ENCODE measurements at regions not wholly inside any gene's neighbourhood (a gene's known extent, or its start where the extent isn't known, plus 50 kb on each side); places are given as distances from the start of the nearest gene placed in this dataset.
A peak's percentile ranks its signal among the peaks of the same experiment; 100 is the strongest.

DNA sequence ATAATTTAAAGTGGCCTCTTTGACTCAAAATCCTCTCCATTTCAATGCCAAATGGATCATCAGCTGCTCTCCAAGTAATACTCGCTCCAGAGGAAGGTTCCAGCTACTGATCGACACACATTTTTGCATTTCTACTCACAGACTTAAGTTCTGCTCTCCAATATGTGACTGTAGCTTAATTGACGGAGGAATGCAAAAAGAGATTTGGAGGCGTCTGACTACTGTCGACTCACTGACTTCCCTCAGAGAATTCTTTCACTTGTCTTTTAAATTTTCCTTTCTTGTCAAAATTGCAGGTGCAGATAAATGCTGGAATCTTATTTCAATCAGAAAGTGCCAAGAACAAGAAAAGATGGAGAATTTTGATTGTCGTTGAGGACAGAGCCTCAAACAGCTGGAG, 84.1 kb upstream of the PAPOLG start:
- ATAC-seq (no peak), DNase-seq (no peak)
- Histone ChIP-seq H3K27me3 (ENCODE audit: control insufficient read depth in 2 of 2, insufficient read depth in 2 of 2, low read length in 2 of 2) (no peaks in the 10 kb centered on the region), H3K9me3 (ENCODE audit: control insufficient read depth in 2 of 3, low read length in 3 of 3) (no peaks in the 10 kb centered on the region), H3K4me1 (ENCODE audit: control insufficient read depth in 2 of 2, insufficient read depth in 2 of 2, low read length in 2 of 2) (peaks cover 0 to 6% of the 10 kb centered on the region in 2 donors), H3K36me3 (ENCODE audit: control insufficient read depth in 2 of 3, insufficient read depth in 3 of 3, low read length in 3 of 3) (no peaks in the 10 kb centered on the region), H3K27ac (ENCODE audit: low read depth, low read length) (no peak overlapping the region), H3K4me3 (ENCODE audit: low read length) (no peak overlapping the region)
- Mint-ChIP-seq H3K9me3 (no peaks in the 10 kb centered on the region), H3K4me3 (no peak overlapping the region), H3K27me3 (peaks cover 0 to 12% (median 0%) of the 10 kb centered on the region in 5 donors), H3K36me3 (no peaks in the 10 kb centered on the region), H3K4me1 (peaks cover 0 to 4% (median 0%) of the 10 kb centered on the region in 7 donors), H3K27ac (no peak overlapping the region)
- ChIA-PET POLR2A (no interaction called here), CTCF (interaction anchor here (1.2 to 1.5 kb wide), 2 partner anchors 9 to 26 kb away, joined by 4 to 6 read pairs; no protein-coding TSS in a partner anchor)
- intact Hi-C loops (cut with micrococcal nuclease) = no loop called here

DNA sequence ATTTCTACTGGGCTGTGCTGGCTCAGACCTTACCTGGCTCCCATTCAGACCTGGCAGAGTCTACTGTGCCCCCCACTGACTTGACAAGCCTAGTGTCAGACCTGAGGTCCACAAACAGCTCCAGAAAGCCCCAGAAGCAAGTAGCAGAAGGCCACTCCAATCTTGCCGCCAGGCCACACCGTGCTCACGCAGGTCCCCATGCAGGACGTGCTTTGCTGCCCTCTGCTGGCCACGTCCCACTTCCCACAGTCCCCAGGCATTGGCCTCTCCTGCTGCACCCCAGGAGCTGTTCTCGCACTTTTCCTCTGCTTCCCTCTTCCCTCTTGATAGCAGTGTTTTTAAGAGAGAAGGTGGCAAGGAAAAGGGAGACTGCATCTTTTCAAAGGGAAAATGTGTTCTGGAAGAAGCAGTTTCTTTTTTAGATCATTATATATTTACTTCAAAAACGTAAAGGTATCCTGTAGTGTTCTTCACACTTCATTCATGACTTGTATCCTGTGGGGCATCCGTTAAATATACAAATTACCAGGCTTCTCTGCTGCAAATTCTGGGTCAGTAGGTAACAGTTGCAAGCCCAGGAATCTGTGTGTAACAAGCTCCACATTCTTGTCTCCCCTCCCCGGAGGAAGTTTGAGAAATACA, 81.4 kb upstream of the PAPOLG start:
- ChIA-PET POLR2A (no interaction called here), CTCF (interaction anchor here (0.6 to 0.7 kb wide), 2 partner anchors 478 to 671 kb away, joined by 3 read pairs; no protein-coding TSS in a partner anchor)
- Histone ChIP-seq H3K36me3 (ENCODE audit: control insufficient read depth in 2 of 3, insufficient read depth in 3 of 3, low read length in 3 of 3) (no peaks in the 10 kb centered on the region), H3K4me3 (ENCODE audit: low read length) (no peak overlapping the region), H3K9me3 (ENCODE audit: control insufficient read depth in 2 of 3, low read length in 3 of 3) (no peaks in the 10 kb centered on the region), H3K4me1 (ENCODE audit: control insufficient read depth in 2 of 2, insufficient read depth in 2 of 2, low read length in 2 of 2) (peaks cover 0 to 6% of the 10 kb centered on the region in 2 donors), H3K27me3 (ENCODE audit: control insufficient read depth in 2 of 2, insufficient read depth in 2 of 2, low read length in 2 of 2) (no peaks in the 10 kb centered on the region), H3K27ac (ENCODE audit: low read depth, low read length) (no peak overlapping the region)
- intact Hi-C loops (cut with micrococcal nuclease) = no loop called here
- ATAC-seq (peak; percentile 95), DNase-seq (peak; percentile 35 to 77 (median 64))
- Mint-ChIP-seq H3K27ac (no peak overlapping the region), H3K4me3 (peak overlapping the region in 1 of 10 donors; percentile 59), H3K9me3 (no peaks in the 10 kb centered on the region), H3K4me1 (peaks cover 0 to 4% (median 0%) of the 10 kb centered on the region in 7 donors), H3K36me3 (no peaks in the 10 kb centered on the region), H3K27me3 (peaks cover 0 to 12% (median 0%) of the 10 kb centered on the region in 5 donors)

GRCh38 chr2:60675301-60675700, 80.8 kb upstream of the PAPOLG start:
- DNase-seq (no peak), ATAC-seq (no peak)
- H3K9me3 ChIP-seq (ENCODE audit: control insufficient read depth in 2 of 3, low read length in 3 of 3) = no peaks in the 10 kb centered on the region
- Mint-ChIP-seq H3K4me3 (no peak overlapping the region), H3K27me3 (peaks cover 0 to 15% (median 4%) of the 10 kb centered on the region in 5 donors), H3K4me1 (peaks cover 0 to 4% (median 0%) of the 10 kb centered on the region in 7 donors), H3K9me3 (no peaks in the 10 kb centered on the region), H3K27ac (no peak overlapping the region), H3K36me3 (no peaks in the 10 kb centered on the region)
- H3K27me3 ChIP-seq (ENCODE audit: control insufficient read depth in 2 of 2, insufficient read depth in 2 of 2, low read length in 2 of 2) = no peaks in the 10 kb centered on the region
- ChIA-PET POLR2A (no interaction called here), CTCF (interaction anchor here (1.0 kb wide), 1 partner anchor 94 kb away, joined by 3 read pairs; no protein-coding TSS in a partner anchor)
- no peak overlapping the region for H3K4me3 ChIP-seq (ENCODE audit: low read length)
- intact Hi-C loops (cut with micrococcal nuclease) = no loop called here
- H3K27ac ChIP-seq (ENCODE audit: low read depth, low read length) = no peak overlapping the region
- peaks cover 0 to 6% of the 10 kb centered on the region in 2 donors for H3K4me1 ChIP-seq (ENCODE audit: control insufficient read depth in 2 of 2, insufficient read depth in 2 of 2, low read length in 2 of 2)
- no peaks in the 10 kb centered on the region for H3K36me3 ChIP-seq (ENCODE audit: control insufficient read depth in 2 of 3, insufficient read depth in 3 of 3, low read length in 3 of 3)

DNA sequence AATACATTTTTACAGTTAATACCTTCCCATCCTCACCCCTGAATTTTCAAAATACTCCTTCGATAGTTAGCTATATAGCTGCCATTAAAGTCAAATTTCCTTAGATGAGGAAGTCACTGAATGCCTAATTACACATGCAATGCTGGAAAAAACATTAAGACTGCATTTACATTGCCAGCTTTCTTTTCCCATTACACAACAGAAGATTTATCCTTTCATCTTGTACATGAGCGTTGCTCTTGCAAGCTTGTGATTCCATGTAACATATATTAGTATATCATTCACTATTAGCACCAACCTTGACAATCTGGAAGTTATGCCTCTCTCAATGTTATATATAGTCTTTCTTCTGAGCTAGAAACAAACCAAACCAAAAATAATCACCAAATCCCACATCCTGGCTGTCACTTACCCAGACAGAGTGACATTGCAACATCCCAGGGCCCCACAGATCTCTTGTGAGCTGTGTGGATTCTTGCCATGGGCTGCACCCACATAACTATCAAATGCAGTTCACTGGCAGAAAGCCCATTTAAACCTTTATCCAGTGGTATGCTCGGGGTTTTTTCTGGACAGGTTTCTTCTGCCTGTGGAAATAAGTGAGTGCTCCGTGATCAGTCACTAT, 79.2 kb upstream of the PAPOLG start:
- no peaks in the 10 kb centered on the region for H3K36me3 ChIP-seq (ENCODE audit: control insufficient read depth in 2 of 3, insufficient read depth in 3 of 3, low read length in 3 of 3)
- no peak overlapping the region for H3K4me3 ChIP-seq (ENCODE audit: low read length)
- H3K27me3 ChIP-seq (ENCODE audit: control insufficient read depth in 2 of 2, insufficient read depth in 2 of 2, low read length in 2 of 2) = no peaks in the 10 kb centered on the region
- intact Hi-C loops (cut with micrococcal nuclease) = no loop called here
- CTCF ChIA-PET = no interaction called here
- H3K27ac ChIP-seq (ENCODE audit: low read depth, low read length) = no peak overlapping the region
- Mint-ChIP-seq H3K27me3 (peaks cover 0 to 11% (median 10%) of the 10 kb centered on the region in 5 donors), H3K36me3 (no peaks in the 10 kb centered on the region), H3K4me3 (no peak overlapping the region), H3K9me3 (no peaks in the 10 kb centered on the region), H3K4me1 (peaks cover 0 to 4% (median 0%) of the 10 kb centered on the region in 7 donors), H3K27ac (no peak overlapping the region)
- POLR2A ChIA-PET = no interaction called here
- ATAC-seq (peak; percentile 33), DNase-seq (no peak)
- H3K9me3 ChIP-seq (ENCODE audit: control insufficient read depth in 2 of 3, low read length in 3 of 3) = no peaks in the 10 kb centered on the region
- peaks cover 0 to 6% of the 10 kb centered on the region in 2 donors for H3K4me1 ChIP-seq (ENCODE audit: control insufficient read depth in 2 of 2, insufficient read depth in 2 of 2, low read length in 2 of 2)

- Mint-ChIP-seq H3K36me3 (no peaks in the 10 kb centered on the region), H3K27me3 (peaks cover 0 to 11% (median 10%) of the 10 kb centered on the region in 5 donors), H3K27ac (no peak overlapping the region), H3K4me3 (no peak overlapping the region), H3K4me1 (peaks cover 0 to 4% (median 0%) of the 10 kb centered on the region in 7 donors), H3K9me3 (no peaks in the 10 kb centered on the region)
- ChIA-PET CTCF (no interaction called here), POLR2A (no interaction called here)
- DNase-seq (no peak), ATAC-seq (no peak)
- H3K9me3 ChIP-seq (ENCODE audit: control insufficient read depth in 2 of 3, low read length in 3 of 3) = no peaks in the 10 kb centered on the region
- no peak overlapping the region for H3K4me3 ChIP-seq (ENCODE audit: low read length)
- H3K36me3 ChIP-seq (ENCODE audit: control insufficient read depth in 2 of 3, insufficient read depth in 3 of 3, low read length in 3 of 3) = no peaks in the 10 kb centered on the region
- H3K27me3 ChIP-seq (ENCODE audit: control insufficient read depth in 2 of 2, insufficient read depth in 2 of 2, low read length in 2 of 2) = no peaks in the 10 kb centered on the region
- H3K27ac ChIP-seq (ENCODE audit: low read depth, low read length) = no peak overlapping the region
- peaks cover 0 to 6% of the 10 kb centered on the region in 2 donors for H3K4me1 ChIP-seq (ENCODE audit: control insufficient read depth in 2 of 2, insufficient read depth in 2 of 2, low read length in 2 of 2)
- intact Hi-C loops (cut with micrococcal nuclease) = no loop called here
These were observed 78.7 kb upstream of the PAPOLG start for GRCh38 chr2:60677356-60677755.

DNA sequence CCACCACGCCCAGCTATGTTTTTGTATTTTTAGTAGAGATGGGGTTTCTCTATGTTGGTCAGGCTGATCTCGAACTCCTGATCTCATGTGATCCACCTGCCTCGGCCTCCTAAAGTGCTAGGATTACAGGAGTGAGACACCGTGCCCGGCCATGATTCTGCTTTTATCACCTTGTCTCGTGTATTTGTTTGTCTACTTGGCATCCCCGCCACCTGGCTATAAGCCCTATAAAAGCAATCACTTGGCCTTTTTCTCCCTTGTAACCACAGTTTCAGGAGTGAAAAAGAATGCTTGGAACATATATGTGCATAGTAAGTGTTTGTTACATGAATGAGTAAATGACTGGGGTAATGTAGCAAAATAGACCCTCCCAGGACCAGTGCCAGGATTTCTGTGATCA, 77.5 kb upstream of the PAPOLG start:
- H3K4me3 ChIP-seq (ENCODE audit: low read length) = no peak overlapping the region
- Mint-ChIP-seq H3K9me3 (no peaks in the 10 kb centered on the region), H3K36me3 (no peaks in the 10 kb centered on the region), H3K27ac (no peak overlapping the region), H3K27me3 (peaks cover 0 to 19% (median 12%) of the 10 kb centered on the region in 5 donors), H3K4me3 (no peak overlapping the region), H3K4me1 (peaks cover 0 to 4% (median 0%) of the 10 kb centered on the region in 7 donors)
- no peaks in the 10 kb centered on the region for H3K36me3 ChIP-seq (ENCODE audit: control insufficient read depth in 2 of 3, insufficient read depth in 3 of 3, low read length in 3 of 3)
- ChIA-PET POLR2A (no interaction called here), CTCF (no interaction called here)
- intact Hi-C loops (cut with micrococcal nuclease) = no loop called here
- H3K27ac ChIP-seq (ENCODE audit: low read depth, low read length) = no peak overlapping the region
- ATAC-seq (no peak), DNase-seq (no peak)
- peaks cover 0 to 6% of the 10 kb centered on the region in 2 donors for H3K4me1 ChIP-seq (ENCODE audit: control insufficient read depth in 2 of 2, insufficient read depth in 2 of 2, low read length in 2 of 2)
- no peaks in the 10 kb centered on the region for H3K27me3 ChIP-seq (ENCODE audit: control insufficient read depth in 2 of 2, insufficient read depth in 2 of 2, low read length in 2 of 2)
- no peaks in the 10 kb centered on the region for H3K9me3 ChIP-seq (ENCODE audit: control insufficient read depth in 2 of 3, low read length in 3 of 3)
